ENCODE measurements at regions not wholly inside any gene's neighbourhood (a gene's known extent, or its start where the extent isn't known, plus 50 kb on each side); places are given as distances from the start of the nearest gene placed in this dataset.

DNA sequence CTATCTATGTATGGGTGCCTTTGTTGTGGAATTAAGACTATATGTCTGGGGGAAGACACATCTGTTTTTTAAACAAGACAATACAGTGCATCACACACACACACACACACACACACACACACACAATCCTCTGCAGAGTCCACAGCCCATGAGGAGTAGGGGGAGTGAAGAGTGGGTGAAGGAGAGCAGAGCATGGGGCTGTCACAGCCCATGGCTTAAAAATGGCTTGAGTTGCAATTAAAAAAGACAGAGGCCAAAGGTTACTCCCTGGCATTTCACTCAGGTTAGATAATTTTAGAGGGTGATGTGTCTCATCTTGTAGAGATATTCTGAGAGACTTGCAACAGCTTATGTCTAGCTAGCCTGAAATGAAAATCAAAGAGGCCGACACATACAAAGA lies 176.5 kb upstream of the PLXNA2 start:
- DNase-seq: no peak

DNA sequence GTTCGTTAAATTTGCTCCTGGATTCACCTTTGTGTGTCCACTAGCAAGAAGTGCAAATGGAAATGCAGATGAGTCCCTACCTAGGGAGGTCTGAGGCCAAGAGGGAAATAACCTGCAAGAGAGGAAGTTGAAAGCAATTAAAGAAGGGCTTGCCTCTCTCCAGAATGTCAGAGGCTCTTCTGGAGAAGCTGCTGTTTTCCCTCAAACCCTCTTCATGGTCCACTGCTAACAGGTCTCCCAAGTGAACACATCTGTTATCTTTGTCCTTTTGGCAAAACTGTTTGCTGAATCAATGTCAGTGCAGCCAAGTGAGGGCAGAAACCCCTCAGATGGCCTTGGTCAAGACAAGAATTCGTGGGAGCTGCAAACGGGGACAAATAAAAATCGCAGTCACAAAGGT lies 177.3 kb upstream of the PLXNA2 start:
- no peak for DNase-seq

- DNase-seq: no peak
These were observed 179.3 kb upstream of the PLXNA2 start for GRCh38 chr1:208423526-208423925.

- DNase-seq: no peak
These were observed 180.9 kb upstream of the PLXNA2 start for GRCh38 chr1:208425096-208425495.

DNA sequence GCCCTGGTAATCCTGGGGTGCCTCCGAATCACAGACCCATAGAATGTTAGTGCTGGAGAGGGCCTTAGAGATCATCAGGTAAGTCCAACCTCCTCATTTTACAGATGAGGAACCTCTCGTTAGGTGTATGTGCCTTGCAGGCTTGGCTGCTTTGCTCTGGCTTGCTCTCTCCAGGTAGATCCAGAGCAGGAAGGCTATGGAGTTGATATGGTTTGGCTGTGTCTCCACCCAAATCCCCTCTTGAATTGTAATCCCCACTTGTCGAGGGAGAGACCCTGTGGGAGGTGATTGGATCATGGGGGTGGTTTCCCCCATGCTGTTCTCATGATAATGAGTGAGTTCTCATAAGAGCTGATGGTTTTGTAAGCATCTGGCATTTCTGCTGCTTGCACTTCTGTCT lies 186.0 kb upstream of the PLXNA2 start:
- DNase-seq: no peak

- DNase-seq: no peak
These were observed 187.5 kb upstream of the PLXNA2 start for GRCh38 chr1:208431721-208432120.

- DNase-seq: no peak
These were observed 188.2 kb upstream of the PLXNA2 start for GRCh38 chr1:208432346-208432745.

DNA sequence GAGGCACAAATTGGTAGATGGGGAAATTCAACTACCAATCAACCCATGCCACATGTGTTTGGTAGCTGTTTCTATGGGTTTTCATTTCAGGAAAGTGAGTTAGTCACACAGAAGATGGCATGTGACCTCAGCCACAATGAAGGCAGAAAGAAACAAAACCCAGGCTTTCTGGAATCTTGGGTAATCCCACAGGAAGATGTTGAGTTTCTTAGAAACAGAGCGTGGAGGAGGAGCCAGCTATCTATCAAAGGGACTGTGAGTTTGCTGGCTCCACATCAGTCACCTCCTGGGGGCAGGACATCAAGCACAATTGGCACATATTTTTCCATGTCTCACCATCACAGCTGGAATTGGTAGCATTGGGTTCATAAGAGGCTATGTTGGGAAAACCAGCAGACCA lies 188.9 kb upstream of the PLXNA2 start:
- DNase-seq: no peak

- DNase-seq: no peak
These were observed 189.8 kb upstream of the PLXNA2 start for GRCh38 chr1:208433971-208434370.

DNA sequence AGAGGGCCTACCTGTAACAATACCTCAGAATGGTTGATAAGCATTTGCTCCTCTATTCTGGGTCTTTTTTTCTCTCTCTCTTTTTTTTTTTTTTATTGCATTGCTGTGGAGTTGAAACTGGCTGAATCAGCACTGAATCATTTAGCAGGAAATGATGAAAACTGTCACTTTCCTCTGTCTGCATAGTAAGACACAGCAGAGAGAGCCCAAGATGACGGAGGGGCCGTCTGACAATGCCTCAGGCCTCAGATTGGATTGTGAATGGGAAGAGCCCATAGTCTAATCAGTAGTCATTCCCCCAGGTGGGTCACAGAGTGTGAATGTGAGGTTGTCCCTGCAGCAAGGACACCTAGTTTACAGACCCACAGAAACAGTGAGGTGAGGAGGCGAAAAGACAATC lies 193.2 kb upstream of the PLXNA2 start:
- peak; percentile 30 for DNase-seq

- DNase-seq: no peak
These were observed 194.0 kb upstream of the PLXNA2 start for GRCh38 chr1:208438112-208438699.

DNA sequence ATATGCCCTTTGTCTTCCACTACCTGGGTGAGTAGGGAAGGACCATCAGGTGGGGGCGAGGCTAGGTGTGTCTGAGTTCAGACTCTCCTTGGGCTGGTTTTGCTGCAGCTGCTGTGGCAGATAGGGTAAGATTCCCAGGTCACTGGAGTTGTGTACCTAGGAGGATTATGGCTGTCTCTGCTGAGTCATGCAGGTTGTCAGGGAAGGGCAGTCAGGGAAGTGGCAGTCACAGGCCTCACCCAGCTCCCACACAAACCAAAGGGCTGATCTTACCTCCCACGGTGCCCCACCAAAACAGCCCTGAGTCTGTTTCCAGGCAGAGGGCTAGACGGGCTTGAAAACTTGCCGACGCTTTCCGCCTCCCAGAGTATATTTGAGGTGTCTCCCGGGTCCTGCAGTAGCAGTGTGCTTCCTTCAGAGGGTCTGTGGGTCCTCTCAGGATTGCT lies 201.6 kb upstream of the PLXNA2 start:
- peak; percentile 18 for DNase-seq

DNA sequence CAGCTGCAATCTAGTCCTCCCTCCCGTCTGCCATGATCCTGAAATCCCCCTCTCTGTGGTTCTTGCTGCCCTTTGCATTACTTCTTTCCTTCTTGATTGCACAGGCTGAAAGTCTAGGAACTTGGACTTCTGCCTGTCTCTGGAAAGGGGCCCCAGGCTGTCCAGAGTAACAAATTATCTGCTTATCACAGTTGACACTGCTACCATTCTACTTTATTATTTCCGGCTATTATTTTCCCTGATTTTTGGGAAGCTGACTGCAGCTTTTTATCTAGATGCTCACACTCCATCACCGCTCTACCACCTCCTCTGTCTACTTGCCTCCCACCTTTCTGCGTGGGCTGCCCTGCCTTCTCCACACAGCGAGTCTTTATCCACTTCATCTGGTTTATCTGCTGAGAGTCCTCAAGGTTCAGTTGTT lies 202.1 kb upstream of the PLXNA2 start:
- DNase-seq: no peak

- no peak for DNase-seq
These were observed 204.2 kb upstream of the PLXNA2 start for GRCh38 chr1:208448425-208448824.

DNA sequence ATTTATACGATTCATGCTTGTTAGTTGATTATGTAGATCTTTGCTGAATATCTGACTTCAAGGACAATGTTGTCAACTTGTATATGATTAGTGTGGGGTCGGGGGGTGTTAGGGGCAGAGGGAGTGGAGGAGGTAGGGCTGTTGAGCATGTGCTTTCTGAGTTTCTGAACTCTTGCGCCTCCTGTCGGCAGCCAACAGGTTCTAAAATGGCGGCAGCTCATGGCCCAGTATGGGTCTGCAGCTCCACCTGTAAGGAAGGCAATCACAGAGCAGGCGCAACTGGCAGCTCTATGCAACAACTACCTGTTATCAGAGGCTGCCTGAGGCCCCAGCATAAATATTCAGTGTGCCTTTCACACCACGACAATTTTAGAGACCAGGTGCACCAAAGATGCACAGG lies 205.8 kb upstream of the PLXNA2 start:
- no peak for DNase-seq

- DNase-seq: no peak
These were observed 206.8 kb upstream of the PLXNA2 start for GRCh38 chr1:208450958-208451357.

DNA sequence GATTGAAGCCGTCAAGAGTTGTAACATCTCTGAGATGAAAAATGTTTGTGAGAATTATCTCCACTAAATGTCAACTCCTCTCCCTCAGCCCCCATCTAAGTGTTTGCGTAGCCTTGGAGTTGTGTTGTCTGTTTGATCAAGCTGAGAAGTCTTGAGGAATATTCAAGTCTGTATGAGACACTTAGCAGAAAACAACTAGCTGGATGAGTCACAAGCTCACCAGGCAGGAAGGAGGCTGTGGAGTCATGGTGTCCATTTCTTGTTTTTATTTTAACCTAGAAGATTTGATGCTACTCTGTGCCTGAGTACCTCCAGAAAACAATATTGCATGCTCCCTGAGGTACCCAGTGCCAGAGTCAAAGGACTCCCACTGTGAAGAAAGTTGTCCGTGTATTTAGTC lies 211.6 kb upstream of the PLXNA2 start:
- DNase-seq: no peak

- no peak for DNase-seq
These were observed 212.3 kb upstream of the PLXNA2 start for GRCh38 chr1:208456487-208456886.

DNA sequence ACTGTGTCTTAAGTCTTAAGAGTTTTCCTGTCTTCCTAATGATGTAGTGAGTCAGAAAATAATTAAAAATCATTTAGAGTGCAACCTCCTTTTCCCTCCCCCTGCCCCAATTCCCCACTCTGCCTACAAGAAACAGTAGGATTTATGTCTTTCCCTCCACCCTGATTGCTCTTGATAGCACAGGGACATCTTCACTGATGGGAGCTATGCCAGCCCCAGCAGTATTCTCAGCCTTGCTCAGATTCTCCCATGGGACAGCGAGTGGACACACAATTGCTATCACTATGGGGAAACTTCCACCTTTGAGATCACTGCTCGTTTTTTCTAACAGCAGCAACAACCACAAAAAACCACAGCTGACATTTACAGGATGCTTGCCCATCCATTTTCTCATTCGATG lies 216.6 kb upstream of the PLXNA2 start:
- no peak for DNase-seq

DNA sequence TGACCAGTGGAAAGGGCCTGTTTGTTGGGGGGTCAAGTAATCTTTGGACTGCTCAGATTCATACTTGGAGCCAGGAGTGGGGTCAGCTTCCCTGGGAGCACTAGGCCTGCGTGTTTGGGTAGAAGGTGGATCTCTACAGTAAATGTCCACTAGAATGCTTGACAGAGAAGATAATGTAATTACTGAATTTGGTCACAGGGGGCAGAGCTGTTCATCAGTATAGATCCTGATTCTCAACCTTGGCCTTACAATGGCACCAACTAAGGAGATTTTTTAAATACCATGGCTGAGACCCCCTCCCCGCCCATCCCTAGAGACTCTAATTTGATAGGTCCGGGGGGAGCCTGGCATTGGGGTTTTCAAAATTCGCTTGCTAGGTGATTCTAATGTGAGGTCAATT lies 217.5 kb upstream of the PLXNA2 start:
- DNase-seq: no peak

DNA sequence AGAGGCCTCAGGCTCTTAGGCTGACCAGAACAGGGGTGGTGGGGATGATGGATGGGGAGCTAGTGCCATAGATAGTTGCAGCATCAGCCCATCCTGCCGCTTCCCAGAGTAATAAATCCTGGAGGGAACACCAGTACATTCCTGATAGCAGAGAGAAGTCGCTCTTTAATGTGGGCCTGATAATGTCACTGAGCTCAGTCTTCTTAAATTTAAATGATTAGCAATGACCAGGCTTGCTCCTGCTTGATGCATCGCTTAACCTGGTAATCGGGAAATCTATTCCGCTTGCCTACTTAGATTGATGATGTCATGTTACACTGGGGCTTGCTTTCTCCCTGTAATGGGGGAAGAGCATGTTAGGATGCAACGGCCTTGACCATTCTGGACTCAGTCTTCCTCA lies 218.6 kb upstream of the PLXNA2 start:
- DNase-seq: no peak

GRCh38 chr1:208465266-208465665 lies 221.1 kb upstream of the PLXNA2 start:
- DNase-seq: no peak

- no peak for DNase-seq
These were observed 221.8 kb upstream of the PLXNA2 start for GRCh38 chr1:208465786-208466590.

GRCh38 chr1:208467151-208467780 lies 223.1 kb upstream of the PLXNA2 start:
- no peak for DNase-seq
